Dermis blood vessel endothelial cell (primary cell): ENCODE measurements at regions not wholly inside any gene's neighbourhood (a gene's known extent, or its start where the extent isn't known, plus 50 kb on each side); places are given as distances from the start of the nearest gene placed in this dataset.
"Not testable (repeated sequence)": the region's sequence is repeated elsewhere in the genome, so short reads cannot be mapped to it uniquely, and the experiment has no call there.

Source experiments
- DNase-seq: peaks from one replicate; pipeline ENCODE4 v3.0.0; 2010

- no peak for DNase-seq
Measured at GRCh38 chr5:19140276-19140675, 847.7 kb downstream of the CDH18 start.

GRCh38 chr5:19141937-19142524 lies 846.0 kb downstream of the CDH18 start:
- DNase-seq: not testable (repeated sequence)

- not testable (repeated sequence) for DNase-seq
Measured at GRCh38 chr5:19142713-19143414, 845.1 kb downstream of the CDH18 start.

GRCh38 chr5:19143935-19144334 lies 844.1 kb downstream of the CDH18 start:
- DNase-seq: no peak

GRCh38 chr5:19169426-19169825 lies 818.6 kb downstream of the CDH18 start:
- no peak for DNase-seq

- no peak for DNase-seq
Measured at GRCh38 chr5:19172926-19173470, 815.0 kb downstream of the CDH18 start.

DNA sequence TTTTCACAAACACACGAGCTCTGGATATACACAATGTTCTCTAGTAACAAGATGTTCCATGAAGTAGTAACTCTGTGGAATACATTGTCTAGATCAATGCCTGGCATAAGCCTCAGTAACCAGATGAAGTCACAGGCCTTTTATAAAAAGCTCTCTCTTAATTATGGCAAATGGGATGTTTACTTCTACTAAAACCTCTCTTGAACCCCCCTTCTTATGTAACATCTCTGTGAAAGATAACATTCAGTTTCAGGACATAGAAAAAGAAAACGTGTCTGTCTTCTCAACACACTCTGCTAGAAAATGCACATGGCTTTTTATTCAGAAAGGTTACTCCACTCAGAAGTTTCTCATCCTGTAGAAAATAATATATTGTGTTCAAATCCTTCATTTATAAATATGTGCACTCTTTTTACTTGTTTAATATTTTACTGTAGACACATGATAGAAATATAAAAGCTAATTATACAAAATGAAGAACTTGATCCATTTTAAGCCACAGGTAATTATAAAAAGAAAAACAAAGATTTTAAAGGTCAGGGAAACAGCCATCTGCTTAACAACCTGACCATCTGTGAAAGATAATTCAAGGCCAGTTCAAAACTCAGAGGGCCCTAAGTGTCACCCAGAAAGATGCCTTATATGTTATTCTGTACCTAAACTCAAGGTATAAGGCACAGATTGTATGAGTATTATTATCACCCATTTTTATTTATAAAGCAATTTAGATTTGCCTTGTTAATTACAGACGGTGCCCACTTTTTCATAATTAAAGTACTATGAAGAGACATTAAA lies 812.0 kb downstream of the CDH18 start:
- no peak for DNase-seq

- DNase-seq: no peak
Measured at GRCh38 chr5:19179571-19179970, 808.4 kb downstream of the CDH18 start.

GRCh38 chr5:19189176-19189575 lies 798.8 kb downstream of the CDH18 start:
- no peak for DNase-seq

- no peak for DNase-seq
Measured at GRCh38 chr5:19193631-19194030, 794.4 kb downstream of the CDH18 start.

GRCh38 chr5:19196631-19197030 lies 791.4 kb downstream of the CDH18 start:
- no peak for DNase-seq

GRCh38 chr5:19200251-19200650 lies 787.7 kb downstream of the CDH18 start:
- DNase-seq: no peak

- no peak for DNase-seq
Measured at GRCh38 chr5:19208397-19208796, 779.6 kb downstream of the CDH18 start.

GRCh38 chr5:19210886-19211285 lies 777.1 kb downstream of the CDH18 start:
- DNase-seq: no peak

DNA sequence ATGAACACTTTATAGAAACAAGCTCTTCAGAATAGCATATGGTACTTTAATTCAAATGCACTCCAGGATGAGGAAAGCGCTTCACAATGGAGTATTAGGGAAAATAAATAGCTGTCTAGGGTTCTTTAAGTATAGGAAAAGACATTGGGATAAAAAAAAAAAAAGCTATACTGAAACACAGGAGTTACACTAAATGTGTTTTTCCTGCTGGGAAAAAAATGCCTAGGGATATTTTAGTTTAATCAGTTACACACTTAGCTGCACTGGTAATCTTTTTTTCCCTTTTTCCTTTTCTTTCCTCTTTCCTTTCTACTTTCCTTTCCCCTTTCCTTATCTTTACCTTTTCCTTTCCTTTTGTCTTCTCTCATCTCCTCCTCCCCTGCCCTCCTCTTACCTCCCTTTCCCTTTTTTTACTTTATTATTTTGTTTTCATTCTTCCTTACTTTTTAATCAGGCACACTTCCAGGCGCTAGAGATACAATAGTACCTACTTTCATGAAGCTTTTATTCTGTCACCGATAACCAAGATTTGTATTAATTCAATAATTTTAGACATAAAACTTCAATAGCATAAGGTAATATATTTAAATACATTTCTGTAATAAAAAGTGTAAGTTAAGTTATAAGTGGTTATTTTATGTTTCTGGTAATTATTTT lies 758.7 kb downstream of the CDH18 start:
- no peak for DNase-seq

DNA sequence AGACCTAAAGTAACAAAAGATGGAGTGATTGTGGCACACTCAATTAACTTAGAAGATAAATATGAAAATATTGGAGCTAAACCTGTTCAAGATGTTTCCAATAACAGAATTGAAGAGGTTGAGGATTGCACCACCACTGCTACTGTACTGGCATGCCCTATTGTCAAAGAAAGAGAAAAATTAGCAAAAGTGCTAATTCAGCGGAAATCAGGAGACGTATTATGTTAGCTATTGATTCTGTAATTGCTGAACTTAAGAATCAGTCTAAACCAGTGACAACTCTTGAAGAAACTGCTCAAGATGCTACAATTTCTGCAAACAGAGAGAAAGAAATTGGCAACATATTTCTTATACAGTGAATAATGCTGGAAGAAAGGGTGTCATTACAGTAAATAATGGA lies 754.4 kb downstream of the CDH18 start:
- DNase-seq: no peak

DNA sequence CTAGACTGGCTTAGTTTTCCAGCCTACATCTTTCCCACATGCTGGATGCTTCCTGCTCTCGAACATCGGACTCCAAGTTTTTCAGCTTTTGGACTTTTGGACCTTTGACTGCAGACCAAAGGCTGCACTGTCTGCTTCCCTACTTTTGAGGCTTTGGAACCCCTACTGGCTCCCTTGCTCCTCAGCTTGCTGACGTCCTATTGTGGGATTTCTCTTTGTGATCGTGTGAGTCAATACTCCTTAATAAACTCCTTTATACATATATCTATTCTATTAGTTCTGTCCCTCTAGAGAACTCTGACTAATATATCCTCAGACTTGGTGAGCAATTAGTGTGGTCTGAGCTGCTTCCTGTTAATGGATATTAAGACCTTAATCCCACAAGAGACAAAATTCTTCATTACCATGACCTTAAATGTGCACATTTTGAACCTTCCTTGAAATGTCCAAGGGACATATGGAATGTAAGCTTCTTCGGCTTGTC lies 752.9 kb downstream of the CDH18 start:
- DNase-seq: no peak

- peak; percentile 1 for DNase-seq
Measured at GRCh38 chr5:19240170-19240569, 747.8 kb downstream of the CDH18 start.

DNA sequence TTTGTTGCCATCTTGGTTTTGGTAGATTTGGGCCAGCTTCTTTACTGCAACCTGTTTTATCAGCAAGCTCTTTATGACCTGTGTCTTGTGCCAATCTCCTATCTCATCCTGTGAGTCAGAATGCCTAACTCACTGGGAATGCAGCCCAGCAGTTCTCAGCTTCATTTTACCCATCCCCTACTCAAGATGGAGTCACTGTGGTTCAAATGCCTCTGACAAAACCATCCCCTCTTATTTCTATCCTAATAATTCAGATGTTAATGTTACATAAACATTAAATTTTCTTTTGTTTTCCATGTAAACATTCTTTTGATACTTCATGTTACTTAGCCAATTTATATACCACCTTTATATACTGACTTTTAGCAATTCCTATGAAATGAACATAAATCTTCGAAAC lies 746.3 kb downstream of the CDH18 start:
- DNase-seq: no peak

GRCh38 chr5:19246191-19246590 lies 741.8 kb downstream of the CDH18 start:
- DNase-seq: not testable (repeated sequence)

- DNase-seq: no peak
Measured at GRCh38 chr5:19247302-19247701, 740.7 kb downstream of the CDH18 start.

- DNase-seq: no peak
Measured at GRCh38 chr5:19256036-19256435, 732.0 kb downstream of the CDH18 start.

DNA sequence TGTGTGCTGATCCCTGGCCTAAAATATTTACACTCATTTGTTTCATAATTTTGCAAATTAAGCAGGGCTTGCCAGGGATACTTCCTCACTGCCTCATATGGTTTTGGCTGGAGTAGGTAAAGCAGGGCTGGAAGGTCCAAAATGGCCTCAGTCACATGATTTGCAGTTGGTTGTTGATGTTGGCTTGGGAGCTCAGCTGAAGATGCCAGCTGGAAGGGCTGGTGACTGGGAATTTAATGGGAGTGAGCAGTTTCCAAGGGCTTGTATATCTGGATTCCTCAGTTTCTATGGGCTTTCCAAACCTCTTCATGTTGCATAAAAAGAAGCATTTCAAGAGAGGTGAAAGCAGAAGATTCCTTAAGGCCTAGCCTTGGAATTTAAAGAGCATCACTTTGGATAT lies 729.3 kb downstream of the CDH18 start:
- DNase-seq: no peak
